GM12864 (cell line): ENCODE measurements at regions not wholly inside any gene's neighbourhood (a gene's known extent, or its start where the extent isn't known, plus 50 kb on each side); places are given as distances from the start of the nearest gene placed in this dataset.

ENCODE experiments used
- DNase-seq: peaks from one replicate; pipeline ENCODE4 v3.0.0-alpha.2; 2011; ENCODE audit warnings: low read depth
- H3K4me3 ChIP-seq: 2 replicates; pipeline ENCODE4 v1.5.1; 2011; ENCODE audit warnings: mild to moderate bottlenecking, low read depth, low read length, control low read depth
- CTCF ChIP-seq: IDR thresholded peaks from 2 replicates; pipeline ENCODE4 v1.5.1; 2011; ENCODE audit warnings: low read depth, mild to moderate bottlenecking, moderate library complexity, low read length, control low read depth, inconsistent platforms; ENCODE audit errors: missing control alignments

DNA sequence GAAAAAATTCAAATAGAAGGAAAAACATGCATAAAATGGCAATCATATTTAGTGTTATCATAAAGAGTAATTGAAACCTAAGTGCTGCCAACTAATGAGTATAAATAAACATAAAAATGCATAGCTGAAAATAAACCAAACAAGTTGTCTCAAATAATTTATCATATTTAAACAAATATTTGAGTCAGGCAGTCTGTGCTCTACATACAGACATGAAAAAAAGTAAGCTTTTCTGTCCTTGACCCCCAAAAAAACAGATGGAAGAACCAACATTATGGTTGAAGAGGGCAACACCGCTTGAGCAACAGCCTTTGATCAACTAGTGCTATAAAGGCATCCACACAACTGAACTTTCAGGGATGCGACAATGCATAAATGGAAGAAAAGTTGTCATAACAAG lies 735.1 kb upstream of the MIR17HG start:
- no peak for TF ChIP-seq CTCF
- H3K4me3 ChIP-seq, result no peak overlapping the region
- DNase-seq, result no peak

GRCh38 chr13:90613076-90613795 lies 734.3 kb upstream of the MIR17HG start:
- no peak for TF ChIP-seq CTCF
- no peak for DNase-seq
- H3K4me3 ChIP-seq, result no peak overlapping the region

GRCh38 chr13:90615236-90615635 lies 732.3 kb upstream of the MIR17HG start:
- no peak for TF ChIP-seq CTCF
- DNase-seq, result no peak
- H3K4me3 ChIP-seq, result no peak overlapping the region

GRCh38 chr13:90615767-90616166 lies 731.7 kb upstream of the MIR17HG start:
- no peak for TF ChIP-seq CTCF
- no peak for DNase-seq
- no peak overlapping the region for H3K4me3 ChIP-seq

GRCh38 chr13:90618133-90618532 lies 729.4 kb upstream of the MIR17HG start:
- DNase-seq, result no peak
- no peak for TF ChIP-seq CTCF
- H3K4me3 ChIP-seq, result no peak overlapping the region

- no peak for TF ChIP-seq CTCF
- no peak for DNase-seq
- no peak overlapping the region for H3K4me3 ChIP-seq
Measured at GRCh38 chr13:90622541-90622940, 724.9 kb upstream of the MIR17HG start.
